Osteocyte (in vitro differentiated cells): ENCODE measurements at regions not wholly inside any gene's neighbourhood (a gene's known extent, or its start where the extent isn't known, plus 50 kb on each side); places are given as distances from the start of the nearest gene placed in this dataset.

Experiments used
- DNase-seq: peaks from one replicate; pipeline ENCODE4 v3.0.0; 2021; ENCODE audit warnings: mixed read lengths; ENCODE audit not compliant: unreplicated experiment; ENCODE audit errors: extremely low spot score
- H3K27ac Mint-ChIP-seq: one replicate; pipeline ENCODE4 v1.8.0; 2021; ENCODE audit warnings: mild to moderate bottlenecking, mixed read lengths; ENCODE audit not compliant: unreplicated experiment
- H3K27me3 Mint-ChIP-seq: one replicate; pipeline ENCODE4 v1.8.0; 2021; ENCODE audit warnings: mixed read lengths; ENCODE audit not compliant: unreplicated experiment
- H3K36me3 Mint-ChIP-seq: one replicate; pipeline ENCODE4 v1.8.0; 2021; ENCODE audit warnings: mixed read lengths; ENCODE audit not compliant: unreplicated experiment
- H3K4me1 Mint-ChIP-seq: one replicate; pipeline ENCODE4 v1.8.0; 2021; ENCODE audit warnings: mixed read lengths; ENCODE audit not compliant: unreplicated experiment
- H3K4me3 Mint-ChIP-seq: one replicate; pipeline ENCODE4 v1.8.0; 2021; ENCODE audit warnings: mild to moderate bottlenecking, moderate library complexity, mixed read lengths; ENCODE audit not compliant: unreplicated experiment
- H3K9me3 Mint-ChIP-seq: one replicate; pipeline ENCODE4 v1.8.0; 2021; ENCODE audit warnings: mixed read lengths; ENCODE audit not compliant: unreplicated experiment
- TF ChIP-seq, protein P1 (sequence below): fragments of 200-600 bp; sonication (generic); IDR thresholded peaks from 2 replicates; pipeline ENCODE4 v1.5.0; 2021; ENCODE audit warnings: antibody characterized with exemption, mild to moderate bottlenecking, moderate library complexity

DNA sequence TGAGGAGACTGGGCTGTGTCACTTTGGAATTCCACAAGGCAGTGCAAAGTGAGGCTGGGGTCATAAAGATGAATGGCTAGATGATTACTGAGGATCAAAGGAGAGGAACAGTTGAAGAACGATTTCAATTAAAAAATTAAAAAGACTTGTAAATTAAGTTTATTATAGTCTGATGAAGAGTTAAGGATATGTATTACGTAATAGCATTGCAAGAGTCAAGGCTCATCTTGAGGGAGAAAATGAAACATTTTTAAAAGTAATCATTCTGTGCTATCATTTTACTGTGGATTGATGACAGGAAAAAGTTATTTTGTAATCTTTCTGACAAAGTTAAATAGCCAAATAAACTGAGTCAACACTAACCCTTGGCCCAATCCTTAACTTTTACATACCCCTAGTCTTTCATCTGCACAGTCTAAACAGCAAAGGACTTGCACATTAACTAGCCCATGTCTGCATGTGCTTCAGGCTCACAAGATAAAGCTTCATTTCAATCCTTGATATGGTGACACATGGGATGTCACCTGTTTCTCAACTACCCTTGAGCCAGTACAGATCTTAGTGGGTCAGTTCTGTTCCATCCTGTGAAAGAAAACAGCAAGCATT lies 465.5 kb upstream of the CTSO start:
- peaks cover 32% of the 10 kb centered on the region for H3K4me1 Mint-ChIP-seq
- no peaks in the 10 kb centered on the region for H3K27me3 Mint-ChIP-seq
- no peak overlapping the region for H3K27ac Mint-ChIP-seq
- H3K9me3 Mint-ChIP-seq: no peaks in the 10 kb centered on the region
- no peak for DNase-seq
- H3K4me3 Mint-ChIP-seq: no peak overlapping the region
- H3K36me3 Mint-ChIP-seq: peaks cover 3% of the 10 kb centered on the region
- TF ChIP-seq, protein P1, sequence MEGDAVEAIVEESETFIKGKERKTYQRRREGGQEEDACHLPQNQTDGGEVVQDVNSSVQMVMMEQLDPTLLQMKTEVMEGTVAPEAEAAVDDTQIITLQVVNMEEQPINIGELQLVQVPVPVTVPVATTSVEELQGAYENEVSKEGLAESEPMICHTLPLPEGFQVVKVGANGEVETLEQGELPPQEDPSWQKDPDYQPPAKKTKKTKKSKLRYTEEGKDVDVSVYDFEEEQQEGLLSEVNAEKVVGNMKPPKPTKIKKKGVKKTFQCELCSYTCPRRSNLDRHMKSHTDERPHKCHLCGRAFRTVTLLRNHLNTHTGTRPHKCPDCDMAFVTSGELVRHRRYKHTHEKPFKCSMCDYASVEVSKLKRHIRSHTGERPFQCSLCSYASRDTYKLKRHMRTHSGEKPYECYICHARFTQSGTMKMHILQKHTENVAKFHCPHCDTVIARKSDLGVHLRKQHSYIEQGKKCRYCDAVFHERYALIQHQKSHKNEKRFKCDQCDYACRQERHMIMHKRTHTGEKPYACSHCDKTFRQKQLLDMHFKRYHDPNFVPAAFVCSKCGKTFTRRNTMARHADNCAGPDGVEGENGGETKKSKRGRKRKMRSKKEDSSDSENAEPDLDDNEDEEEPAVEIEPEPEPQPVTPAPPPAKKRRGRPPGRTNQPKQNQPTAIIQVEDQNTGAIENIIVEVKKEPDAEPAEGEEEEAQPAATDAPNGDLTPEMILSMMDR: no peak

DNA sequence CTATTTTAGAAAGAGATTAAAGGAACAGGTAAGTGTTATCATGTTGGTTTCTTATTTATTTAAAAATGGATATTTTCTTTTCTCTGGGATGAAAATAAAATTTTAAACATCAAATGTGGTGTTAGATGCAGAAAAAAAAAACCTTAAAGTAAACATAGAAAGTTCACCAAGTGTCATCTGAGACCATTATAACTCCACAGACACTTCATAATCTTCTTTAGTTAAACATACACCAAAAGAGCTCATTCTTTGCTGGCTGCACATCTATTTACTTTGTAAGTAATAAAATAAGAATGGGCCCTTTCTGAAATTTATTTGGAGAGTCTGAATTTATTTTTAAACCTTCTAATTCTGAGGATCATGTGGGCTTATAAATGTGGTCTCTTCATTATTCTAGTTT lies 460.7 kb upstream of the CTSO start:
- TF ChIP-seq, protein P1: no peak
- Mint-ChIP-seq H3K4me3 (no peak overlapping the region), H3K27ac (no peak overlapping the region), H3K9me3 (no peaks in the 10 kb centered on the region), H3K36me3 (peaks cover 3% of the 10 kb centered on the region), H3K4me1 (peaks cover 16% of the 10 kb centered on the region), H3K27me3 (no peaks in the 10 kb centered on the region)
- DNase-seq: no peak

DNA sequence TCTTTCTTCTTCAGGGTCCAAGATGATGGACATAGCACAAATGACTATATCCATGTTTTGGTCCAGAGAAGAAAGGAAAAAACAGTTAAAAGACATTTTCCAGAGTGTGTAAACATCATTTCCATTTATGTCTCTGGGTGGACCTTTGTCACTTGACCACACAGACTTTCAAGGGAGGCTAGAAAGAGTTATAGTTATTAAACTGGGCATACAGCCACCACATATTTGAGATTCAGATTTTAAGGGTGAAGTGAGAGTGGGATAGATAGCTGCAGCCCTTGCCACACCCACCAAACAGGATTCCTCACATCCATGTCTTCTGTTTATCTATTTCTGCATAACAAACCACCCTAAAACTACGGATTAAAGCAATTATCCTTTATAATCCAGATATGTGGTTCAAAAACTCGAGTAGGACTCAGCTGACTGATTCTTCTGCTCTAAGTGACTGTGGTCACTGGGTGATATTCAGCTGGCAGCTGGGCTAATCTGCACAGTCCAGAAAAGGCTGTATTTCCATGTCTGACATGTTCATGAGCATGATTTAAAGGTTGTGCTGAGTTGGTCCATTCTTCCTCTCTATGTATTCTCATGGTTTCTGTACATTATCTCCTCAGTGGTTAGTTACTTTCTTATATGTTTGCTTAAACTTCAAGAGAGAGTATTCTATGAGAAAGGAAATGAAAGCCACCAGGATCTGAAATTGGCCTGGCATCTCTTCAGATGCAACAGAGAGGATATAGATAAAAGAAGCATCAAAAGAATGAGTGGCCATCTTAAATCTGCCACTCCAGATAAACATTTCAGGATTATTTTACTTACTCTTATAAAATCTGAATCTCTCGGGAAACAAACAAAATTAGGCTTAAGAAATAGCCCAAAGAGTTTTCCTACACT lies 459.8 kb upstream of the CTSO start:
- DNase-seq: no peak
- TF ChIP-seq, protein P1: no peak
- H3K4me1 Mint-ChIP-seq: peaks cover 16% of the 10 kb centered on the region

DNA sequence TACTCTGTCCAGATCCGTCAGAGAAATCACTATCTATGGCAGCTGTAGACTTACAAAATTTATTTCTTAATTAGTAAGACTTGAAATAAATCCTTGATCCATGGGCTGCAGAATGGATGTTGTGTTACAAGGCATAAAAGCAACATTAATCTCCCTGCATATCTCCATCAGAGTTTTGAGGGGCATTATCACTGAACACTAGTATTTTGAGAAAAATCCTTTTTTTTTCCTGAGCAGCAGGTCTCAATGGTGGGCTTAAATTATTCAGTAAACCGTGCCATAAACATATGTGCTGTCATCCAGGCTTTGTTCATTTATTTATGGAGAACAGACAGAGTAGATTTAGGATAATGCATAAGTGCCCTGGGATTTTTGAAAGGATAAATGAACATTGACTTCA lies 457.9 kb upstream of the CTSO start:
- DNase-seq: no peak
- TF ChIP-seq, protein P1: no peak
- Mint-ChIP-seq H3K4me3 (no peak overlapping the region), H3K4me1 (peaks cover 16% of the 10 kb centered on the region), H3K27ac (no peak overlapping the region), H3K27me3 (no peaks in the 10 kb centered on the region), H3K36me3 (peaks cover 3% of the 10 kb centered on the region), H3K9me3 (peaks cover 2% of the 10 kb centered on the region)

More for the DNA sequence above, 459.8 kb upstream of the CTSO start:
- Mint-ChIP-seq H3K9me3 (no peaks in the 10 kb centered on the region), H3K4me3 (no peak overlapping the region), H3K36me3 (peaks cover 3% of the 10 kb centered on the region), H3K27me3 (no peaks in the 10 kb centered on the region), H3K27ac (no peak overlapping the region)

DNA sequence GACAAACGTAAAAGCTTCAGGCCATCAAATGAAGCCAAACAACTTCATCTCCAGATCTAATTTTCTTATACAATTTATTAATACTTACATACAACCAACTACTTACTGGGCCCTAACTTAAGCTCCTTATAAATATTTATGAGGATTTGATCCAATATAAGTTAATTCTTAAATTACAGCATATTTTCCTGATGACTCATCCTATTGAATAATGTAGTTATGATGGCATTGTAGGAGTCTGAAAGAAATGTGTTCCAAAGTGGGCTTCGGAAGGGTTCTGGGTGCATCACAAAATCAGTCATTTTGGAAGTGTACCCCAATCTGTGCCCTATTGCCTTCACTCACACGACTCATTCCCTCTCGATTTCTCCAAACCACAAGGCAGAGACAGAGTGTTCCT lies 455.1 kb upstream of the CTSO start:
- peaks cover 23% of the 10 kb centered on the region for H3K9me3 Mint-ChIP-seq
- H3K4me3 Mint-ChIP-seq: no peak overlapping the region
- no peak for DNase-seq
- peaks cover 16% of the 10 kb centered on the region for H3K4me1 Mint-ChIP-seq
- H3K36me3 Mint-ChIP-seq: peaks cover 3% of the 10 kb centered on the region
- no peaks in the 10 kb centered on the region for H3K27me3 Mint-ChIP-seq
- no peak overlapping the region for H3K27ac Mint-ChIP-seq
- TF ChIP-seq, protein P1: no peak
